Stimulated activated CD4-positive, alpha-beta T cell treated with anti-CD3 and anti-CD28 coated beads, Interleukin-12 subunit alpha, Interleukin-12 subunit beta, amount 100 ng/mL, for 24 hours (primary cell): ENCODE measurements at regions not wholly inside any gene's neighbourhood (a gene's known extent, or its start where the extent isn't known, plus 50 kb on each side); places are given as distances from the start of the nearest gene placed in this dataset.
"Not testable (repeated sequence)": the region's sequence is repeated elsewhere in the genome, so short reads cannot be mapped to it uniquely, and the experiment has no call there.

Experiments
- DNase-seq, 2 experiments: peaks; one replicate each; pipeline ENCODE4 v3.0.0-alpha.2; 2020; ENCODE audit warnings: low read depth in 2 of 2

GRCh38 chr13:22936228-22936627 is 244.6 kb upstream of the SGCG start:
- DNase-seq, result no peak

GRCh38 chr13:22937241-22937640 is 243.5 kb upstream of the SGCG start:
- DNase-seq, result no peak

- no peak for DNase-seq
Measured at GRCh38 chr13:22937953-22938352, 242.8 kb upstream of the SGCG start.

- DNase-seq, result no peak
Measured at GRCh38 chr13:22938576-22938975, 242.2 kb upstream of the SGCG start.

GRCh38 chr13:22939157-22939556 is 241.6 kb upstream of the SGCG start:
- DNase-seq, result no peak

GRCh38 chr13:22940090-22940710 is 240.6 kb upstream of the SGCG start:
- no peak for DNase-seq

- DNase-seq, result no peak
Measured at GRCh38 chr13:22940736-22941135, 240.0 kb upstream of the SGCG start.

GRCh38 chr13:22941495-22941894 is 239.3 kb upstream of the SGCG start:
- not testable (repeated sequence) for DNase-seq

- not testable (repeated sequence) for DNase-seq
Measured at GRCh38 chr13:22942831-22943230, 237.9 kb upstream of the SGCG start.

- DNase-seq, result no peak
Measured at GRCh38 chr13:22944378-22944777, 236.4 kb upstream of the SGCG start.

- DNase-seq, result no peak
Measured at GRCh38 chr13:22945321-22946226, 235.2 kb upstream of the SGCG start.

GRCh38 chr13:22948421-22948820 is 232.4 kb upstream of the SGCG start:
- DNase-seq, result no peak

- DNase-seq, result not testable (repeated sequence)
Measured at GRCh38 chr13:22952018-22952417, 228.8 kb upstream of the SGCG start.

GRCh38 chr13:22955147-22955546 is 225.6 kb upstream of the SGCG start:
- not testable (repeated sequence) for DNase-seq

- not testable (repeated sequence) for DNase-seq
Measured at GRCh38 chr13:22956456-22957115, 224.2 kb upstream of the SGCG start.

GRCh38 chr13:22959859-22960258 is 220.9 kb upstream of the SGCG start:
- DNase-seq, result not testable (repeated sequence)

GRCh38 chr13:22960827-22961226 is 220.0 kb upstream of the SGCG start:
- DNase-seq, result no peak

- not testable (repeated sequence) for DNase-seq
Measured at GRCh38 chr13:22961342-22961741, 219.4 kb upstream of the SGCG start.

- DNase-seq, result no peak
Measured at GRCh38 chr13:22961835-22962537, 218.8 kb upstream of the SGCG start.

GRCh38 chr13:22963384-22964053 is 217.3 kb upstream of the SGCG start:
- not testable (repeated sequence) for DNase-seq

GRCh38 chr13:22964245-22964966 is 216.4 kb upstream of the SGCG start:
- no peak for DNase-seq
